CD4-positive, alpha-beta T cell (primary cell): ENCODE measurements at regions not wholly inside any gene's neighbourhood (a gene's known extent, or its start where the extent isn't known, plus 50 kb on each side); places are given as distances from the start of the nearest gene placed in this dataset.
A peak's percentile ranks its signal among the peaks of the same experiment; 100 is the strongest.

Experiments used
- ATAC-seq: fragments of 200-7000 bp; cut with Tn5 transposase; one replicate; pipeline ENCODE4 v1.10.0; 2022; ENCODE audit warnings: mild to moderate bottlenecking; ENCODE audit not compliant: poor library complexity
- CTCF ChIA-PET: fragments of 350-600 bp; sonication (Branson Sonifier 250); formaldehyde crosslinking; loops from one replicate; lab custom pipeline; 2021; ENCODE audit warnings: antibody characterized with exemption, inconsistent platforms; lab: Charles Lee
- POLR2A ChIA-PET: fragments of 350-600 bp; sonication (Branson Sonifier 250); formaldehyde crosslinking; loops from one replicate; lab custom pipeline; 2021; ENCODE audit warnings: antibody characterized with exemption, inconsistent platforms; lab: Charles Lee
- DNase-seq, 14 experiments: peaks; one replicate each; pipeline ENCODE4 v3.0.0-alpha.2; 2013 to 2020; ENCODE audit warnings: mixed read lengths in 2 of 14
- H3K27ac ChIP-seq, 2 donors: one replicate each; pipeline versions ENCODE4 v1.5.1 to v1.7.0; 2013; ENCODE audit warnings: low read length in 2 of 2, low read depth in 1 of 2, mild to moderate bottlenecking in 1 of 2
- H3K27me3 ChIP-seq, 2 experiments: 1 replicate in 1 of 2; 2 replicates in 1 of 2; pipeline versions ENCODE4 v1.6.1 to v1.7.0; 2013; ENCODE audit warnings: low read length in 2 of 2, control low read depth in 1 of 2, mild to moderate bottlenecking in 1 of 2, moderate library complexity in 1 of 2; ENCODE audit not compliant: insufficient read depth in 2 of 2, control insufficient read depth in 1 of 2
- H3K36me3 ChIP-seq: one replicate; pipeline ENCODE4 v1.6.1; 2013; ENCODE audit warnings: low read length, control low read depth; ENCODE audit not compliant: insufficient read depth
- H3K4me1 ChIP-seq: one replicate; pipeline ENCODE4 v1.6.1; 2013; ENCODE audit warnings: low read length, control low read depth; ENCODE audit not compliant: insufficient read depth
- H3K4me3 ChIP-seq: one replicate; pipeline ENCODE4 v1.5.1; 2013; ENCODE audit warnings: mild to moderate bottlenecking, low read length, moderate library complexity
- H3K9me3 ChIP-seq, 2 experiments: 1 replicate in 1 of 2; 2 replicates in 1 of 2; pipeline versions ENCODE4 v1.6.1 to v1.7.0; 2013; ENCODE audit warnings: low read length in 2 of 2, mild to moderate bottlenecking in 2 of 2, control low read depth in 1 of 2, moderate library complexity in 1 of 2; ENCODE audit not compliant: control insufficient read depth in 1 of 2, insufficient read depth in 1 of 2
- H3K27ac Mint-ChIP-seq: one replicate; pipeline ENCODE4 v1.8.0; 2020; ENCODE audit warnings: mixed read lengths
- H3K27me3 Mint-ChIP-seq: one replicate; pipeline ENCODE4 v1.8.0; 2021; ENCODE audit warnings: mixed read lengths
- H3K36me3 Mint-ChIP-seq: one replicate; pipeline ENCODE4 v1.8.0; 2021; ENCODE audit warnings: low read depth, mixed read lengths
- H3K4me1 Mint-ChIP-seq: one replicate; pipeline ENCODE4 v1.8.0; 2021; ENCODE audit warnings: low read depth, mixed read lengths
- H3K4me3 Mint-ChIP-seq: one replicate; pipeline ENCODE4 v1.8.0; 2020; ENCODE audit warnings: mild to moderate bottlenecking, mixed read lengths
- H3K9me3 Mint-ChIP-seq: one replicate; pipeline ENCODE4 v1.8.0; 2020; ENCODE audit warnings: mixed read lengths
- intact Hi-C, 2 experiments: fragments of 100-400 bp; cut with DNase I in 1 of 2; cut with micrococcal nuclease in 1 of 2; formaldehyde crosslinking; loops; one replicate each; pipeline versions ENCODE4 v1.15.1 to v1.9.0; 2023 to 2025; cut with DNase I, micrococcal nuclease
- TF ChIP-seq, protein P1 (sequence below): fragments of 200-600 bp; IDR thresholded peaks from one replicate; pipeline ENCODE4 v1.8.0; 2022; ENCODE audit warnings: antibody characterized with exemption, mild to moderate bottlenecking

GRCh38 chr22:49634006-49634772 lies 193.5 kb downstream of the BRD1 start:
- Histone ChIP-seq H3K9me3 (no peaks in the 10 kb centered on the region), H3K4me3 (no peak overlapping the region), H3K27me3 (no peaks in the 10 kb centered on the region), H3K27ac (no peak overlapping the region), H3K36me3 (no peaks in the 10 kb centered on the region), H3K4me1 (no peaks in the 10 kb centered on the region)
- no peaks in the 10 kb centered on the region for H3K9me3 Mint-ChIP-seq
- H3K36me3 Mint-ChIP-seq: no peaks in the 10 kb centered on the region
- H3K27me3 Mint-ChIP-seq: no peaks in the 10 kb centered on the region
- TF ChIP-seq, protein P1, sequence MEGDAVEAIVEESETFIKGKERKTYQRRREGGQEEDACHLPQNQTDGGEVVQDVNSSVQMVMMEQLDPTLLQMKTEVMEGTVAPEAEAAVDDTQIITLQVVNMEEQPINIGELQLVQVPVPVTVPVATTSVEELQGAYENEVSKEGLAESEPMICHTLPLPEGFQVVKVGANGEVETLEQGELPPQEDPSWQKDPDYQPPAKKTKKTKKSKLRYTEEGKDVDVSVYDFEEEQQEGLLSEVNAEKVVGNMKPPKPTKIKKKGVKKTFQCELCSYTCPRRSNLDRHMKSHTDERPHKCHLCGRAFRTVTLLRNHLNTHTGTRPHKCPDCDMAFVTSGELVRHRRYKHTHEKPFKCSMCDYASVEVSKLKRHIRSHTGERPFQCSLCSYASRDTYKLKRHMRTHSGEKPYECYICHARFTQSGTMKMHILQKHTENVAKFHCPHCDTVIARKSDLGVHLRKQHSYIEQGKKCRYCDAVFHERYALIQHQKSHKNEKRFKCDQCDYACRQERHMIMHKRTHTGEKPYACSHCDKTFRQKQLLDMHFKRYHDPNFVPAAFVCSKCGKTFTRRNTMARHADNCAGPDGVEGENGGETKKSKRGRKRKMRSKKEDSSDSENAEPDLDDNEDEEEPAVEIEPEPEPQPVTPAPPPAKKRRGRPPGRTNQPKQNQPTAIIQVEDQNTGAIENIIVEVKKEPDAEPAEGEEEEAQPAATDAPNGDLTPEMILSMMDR: no peak
- peaks cover 5% of the 10 kb centered on the region for H3K4me1 Mint-ChIP-seq
- CTCF ChIA-PET: no interaction called here
- DNase-seq (no peak), ATAC-seq (no peak)
- H3K4me3 Mint-ChIP-seq: no peak overlapping the region
- H3K27ac Mint-ChIP-seq: no peak overlapping the region
- POLR2A ChIA-PET: interaction anchor here (1.4 kb wide), 1 partner anchor 23 kb away, joined by 3 read pairs; no protein-coding TSS in a partner anchor
- intact Hi-C loops: no loop called here

GRCh38 chr22:49633010-49633324 lies 194.7 kb downstream of the BRD1 start:
- ATAC-seq (no peak), DNase-seq (no peak)
- TF ChIP-seq, protein P1: no peak
- H3K9me3 Mint-ChIP-seq: no peaks in the 10 kb centered on the region
- H3K27me3 Mint-ChIP-seq: no peaks in the 10 kb centered on the region
- H3K27ac Mint-ChIP-seq: no peak overlapping the region
- H3K4me1 ChIP-seq: no peaks in the 10 kb centered on the region
- intact Hi-C loops: no loop called here
- no peak overlapping the region for H3K4me3 Mint-ChIP-seq
- no peaks in the 10 kb centered on the region for H3K27me3 ChIP-seq
- H3K27ac ChIP-seq: no peak overlapping the region
- ChIA-PET CTCF (no interaction called here), POLR2A (no interaction called here)
- H3K9me3 ChIP-seq: no peaks in the 10 kb centered on the region
- no peaks in the 10 kb centered on the region for H3K36me3 ChIP-seq
- no peaks in the 10 kb centered on the region for H3K36me3 Mint-ChIP-seq
- peaks cover 5% of the 10 kb centered on the region for H3K4me1 Mint-ChIP-seq
- H3K4me3 ChIP-seq: no peak overlapping the region

- ChIA-PET POLR2A (no interaction called here), CTCF (no interaction called here)
- intact Hi-C loops: no loop called here
- no peak for ATAC-seq
- H3K36me3 ChIP-seq: no peaks in the 10 kb centered on the region
- DNase-seq: peak in 1 of 14 experiments; percentile 10
- Mint-ChIP-seq H3K9me3 (no peaks in the 10 kb centered on the region), H3K4me1 (peaks cover 5% of the 10 kb centered on the region), H3K27me3 (no peaks in the 10 kb centered on the region), H3K36me3 (no peaks in the 10 kb centered on the region), H3K4me3 (no peak overlapping the region), H3K27ac (no peak overlapping the region)
- TF ChIP-seq, protein P1: no peak
- H3K9me3 ChIP-seq: no peaks in the 10 kb centered on the region
- no peaks in the 10 kb centered on the region for H3K27me3 ChIP-seq
- H3K4me3 ChIP-seq: no peak overlapping the region
- H3K4me1 ChIP-seq: no peaks in the 10 kb centered on the region
- no peak overlapping the region for H3K27ac ChIP-seq
Observed at GRCh38 chr22:49632199-49633009, 195.3 kb downstream of the BRD1 start.
